ENCODE measurements at regions not wholly inside any gene's neighbourhood (a gene's known extent, or its start where the extent isn't known, plus 50 kb on each side); places are given as distances from the start of the nearest gene placed in this dataset.
A peak's percentile ranks its signal among the peaks of the same experiment; 100 is the strongest.
"Not testable (repeated sequence)": the region's sequence is repeated elsewhere in the genome, so short reads cannot be mapped to it uniquely, and the experiment has no call there.

- DNase-seq (ENCODE audit: insufficient read length, low spot score) (no peak), FAIRE-seq (no peak)
- TF ChIP-seq POLR2A (IDR thresholded peaks at IDR 0.05; ENCODE audit: low read depth, low read length) (no peak), POU2F2 (IDR thresholded peaks at IDR 0.05; ENCODE audit: low read depth, low read length) (no peak), TAF1 (IDR thresholded peaks at IDR 0.05; ENCODE audit: low read depth, low read length) (no peak), PAX5 (IDR thresholded peaks at IDR 0.05; ENCODE audit: insufficient read depth, low read length, severe bottlenecking) (no peak), POLR2AphosphoS5 (IDR thresholded peaks at IDR 0.05; ENCODE audit: low read depth, low read length) (no peak), SPI1 (IDR thresholded peaks at IDR 0.05; ENCODE audit: low read depth, low read length) (no peak)
These were observed 82.2 kb upstream of the SCIN start for GRCh38 chr7:12488341-12488740.

- peak; percentile 76 for FAIRE-seq
- TF ChIP-seq POU2F2 (IDR thresholded peaks at IDR 0.05; ENCODE audit: low read depth, low read length) (no peak), POLR2A (IDR thresholded peaks at IDR 0.05; ENCODE audit: low read depth, low read length) (no peak), POLR2AphosphoS5 (IDR thresholded peaks at IDR 0.05; ENCODE audit: low read depth, low read length) (no peak)
- DNase-seq (ENCODE audit: insufficient read length, low spot score), result no peak
These were observed 80.3 kb upstream of the SCIN start for GRCh38 chr7:12490107-12490688.

- TF ChIP-seq TAF1 (IDR thresholded peaks at IDR 0.05; ENCODE audit: low read depth, low read length) (no peak), POLR2AphosphoS5 (IDR thresholded peaks at IDR 0.05; ENCODE audit: low read depth, low read length) (no peak), PAX5 (IDR thresholded peaks at IDR 0.05; ENCODE audit: insufficient read depth, low read length, severe bottlenecking) (no peak), POU2F2 (IDR thresholded peaks at IDR 0.05; ENCODE audit: low read depth, low read length) (no peak), POLR2A (IDR thresholded peaks at IDR 0.05; ENCODE audit: low read depth, low read length) (no peak), SPI1 (IDR thresholded peaks at IDR 0.05; ENCODE audit: low read depth, low read length) (no peak)
- no peak for FAIRE-seq
- no peak for DNase-seq (ENCODE audit: insufficient read length, low spot score)
These were observed 79.6 kb upstream of the SCIN start for GRCh38 chr7:12490940-12491339.

- no peak for TF ChIP-seq POLR2A (IDR thresholded peaks at IDR 0.05; ENCODE audit: low read depth, low read length)
- TF ChIP-seq PAX5 (IDR thresholded peaks at IDR 0.05; ENCODE audit: insufficient read depth, low read length, severe bottlenecking), result no peak
- TF ChIP-seq POLR2AphosphoS5 (IDR thresholded peaks at IDR 0.05; ENCODE audit: low read depth, low read length), result no peak
- TF ChIP-seq TAF1 (IDR thresholded peaks at IDR 0.05; ENCODE audit: low read depth, low read length), result no peak
- no peak for TF ChIP-seq POU2F2 (IDR thresholded peaks at IDR 0.05; ENCODE audit: low read depth, low read length)
- no peak for TF ChIP-seq SPI1 (IDR thresholded peaks at IDR 0.05; ENCODE audit: low read depth, low read length)
- DNase-seq (ENCODE audit: insufficient read length, low spot score), result no peak
- no peak for FAIRE-seq
These were observed 79.0 kb upstream of the SCIN start for GRCh38 chr7:12491526-12491925.

- no peak for DNase-seq (ENCODE audit: insufficient read length, low spot score)
- FAIRE-seq, result no peak
These were observed 77.1 kb upstream of the SCIN start for GRCh38 chr7:12493407-12493806.

GRCh38 chr7:12493863-12494686 lies 76.4 kb upstream of the SCIN start:
- no peak for DNase-seq (ENCODE audit: insufficient read length, low spot score)

More at GRCh38 chr7:12493407-12493806, 77.1 kb upstream of the SCIN start:
- TF ChIP-seq POLR2AphosphoS5 (IDR thresholded peaks at IDR 0.05; ENCODE audit: low read depth, low read length) (no peak), TAF1 (IDR thresholded peaks at IDR 0.05; ENCODE audit: low read depth, low read length) (no peak), POLR2A (IDR thresholded peaks at IDR 0.05; ENCODE audit: low read depth, low read length) (no peak), SPI1 (IDR thresholded peaks at IDR 0.05; ENCODE audit: low read depth, low read length) (no peak), POU2F2 (IDR thresholded peaks at IDR 0.05; ENCODE audit: low read depth, low read length) (no peak), PAX5 (IDR thresholded peaks at IDR 0.05; ENCODE audit: insufficient read depth, low read length, severe bottlenecking) (no peak)

GRCh38 chr7:12494687-12495024 lies 75.9 kb upstream of the SCIN start:
- FAIRE-seq (no peak), DNase-seq (ENCODE audit: insufficient read length, low spot score) (no peak)
- TF ChIP-seq SPI1 (IDR thresholded peaks at IDR 0.05; ENCODE audit: low read depth, low read length) (no peak), POLR2A (IDR thresholded peaks at IDR 0.05; ENCODE audit: low read depth, low read length) (no peak), TAF1 (IDR thresholded peaks at IDR 0.05; ENCODE audit: low read depth, low read length) (no peak), POU2F2 (IDR thresholded peaks at IDR 0.05; ENCODE audit: low read depth, low read length) (no peak), POLR2AphosphoS5 (IDR thresholded peaks at IDR 0.05; ENCODE audit: low read depth, low read length) (no peak), PAX5 (IDR thresholded peaks at IDR 0.05; ENCODE audit: insufficient read depth, low read length, severe bottlenecking) (no peak)

More at GRCh38 chr7:12493863-12494686, 76.4 kb upstream of the SCIN start:
- no peak for TF ChIP-seq POU2F2 (IDR thresholded peaks at IDR 0.05; ENCODE audit: low read depth, low read length)
- no peak for TF ChIP-seq TAF1 (IDR thresholded peaks at IDR 0.05; ENCODE audit: low read depth, low read length)
- no peak for TF ChIP-seq POLR2AphosphoS5 (IDR thresholded peaks at IDR 0.05; ENCODE audit: low read depth, low read length)
- no peak for TF ChIP-seq PAX5 (IDR thresholded peaks at IDR 0.05; ENCODE audit: insufficient read depth, low read length, severe bottlenecking)
- no peak for TF ChIP-seq POLR2A (IDR thresholded peaks at IDR 0.05; ENCODE audit: low read depth, low read length)
- TF ChIP-seq SPI1 (IDR thresholded peaks at IDR 0.05; ENCODE audit: low read depth, low read length), result no peak
- FAIRE-seq, result no peak

GRCh38 chr7:12496901-12497674 lies 73.4 kb upstream of the SCIN start:
- not testable (repeated sequence) for FAIRE-seq; DNase-seq (ENCODE audit: insufficient read length, low spot score)

GRCh38 chr7:12504149-12504548 lies 66.4 kb upstream of the SCIN start:
- FAIRE-seq, result no peak
- no peak for TF ChIP-seq POU2F2 (IDR thresholded peaks at IDR 0.05; ENCODE audit: low read depth, low read length)
- TF ChIP-seq POLR2A (IDR thresholded peaks at IDR 0.05; ENCODE audit: low read depth, low read length), result no peak
- TF ChIP-seq POLR2AphosphoS5 (IDR thresholded peaks at IDR 0.05; ENCODE audit: low read depth, low read length), result no peak
- no peak for TF ChIP-seq PAX5 (IDR thresholded peaks at IDR 0.05; ENCODE audit: insufficient read depth, low read length, severe bottlenecking)
- no peak for TF ChIP-seq SPI1 (IDR thresholded peaks at IDR 0.05; ENCODE audit: low read depth, low read length)
- TF ChIP-seq TAF1 (IDR thresholded peaks at IDR 0.05; ENCODE audit: low read depth, low read length), result no peak
- no peak for DNase-seq (ENCODE audit: insufficient read length, low spot score)

Measured in GM12891 (cell line).